ENCODE measurements at regions not wholly inside any gene's neighbourhood (a gene's known extent, or its start where the extent isn't known, plus 50 kb on each side); places are given as distances from the start of the nearest gene placed in this dataset.
"Not testable (repeated sequence)": the region's sequence is repeated elsewhere in the genome, so short reads cannot be mapped to it uniquely, and the experiment has no call there.

- DNase-seq: no peak
Measured at GRCh38 chr9:6160579-6160978, 55.0 kb upstream of the IL33 start.

- DNase-seq: no peak
Measured at GRCh38 chr9:6153425-6153824, 62.2 kb upstream of the IL33 start.

GRCh38 chr9:6152788-6153187 lies 62.8 kb upstream of the IL33 start:
- no peak for DNase-seq

GRCh38 chr9:6150483-6150882 lies 65.1 kb upstream of the IL33 start:
- no peak for DNase-seq

GRCh38 chr9:6149315-6149714 lies 66.3 kb upstream of the IL33 start:
- no peak for DNase-seq

GRCh38 chr9:6147846-6148245 lies 67.8 kb upstream of the IL33 start:
- no peak for DNase-seq

- no peak for DNase-seq
Measured at GRCh38 chr9:6144947-6145346, 70.7 kb upstream of the IL33 start.

- no peak for DNase-seq
Measured at GRCh38 chr9:6142799-6143454, 72.7 kb upstream of the IL33 start.

- not testable (repeated sequence) for DNase-seq
Measured at GRCh38 chr9:6135780-6136179, 79.8 kb upstream of the IL33 start.

- DNase-seq: no peak
Measured at GRCh38 chr9:6134661-6135180, 80.9 kb upstream of the IL33 start.

GRCh38 chr9:6133346-6134063 lies 82.1 kb upstream of the IL33 start:
- DNase-seq: no peak

- no peak for DNase-seq
Measured at GRCh38 chr9:6132650-6133049, 83.0 kb upstream of the IL33 start.

- no peak for DNase-seq
Measured at GRCh38 chr9:6128030-6128429, 87.6 kb upstream of the IL33 start.

GRCh38 chr9:6126377-6126776 lies 89.2 kb upstream of the IL33 start:
- no peak for DNase-seq

GRCh38 chr9:6123416-6123815 lies 92.2 kb upstream of the IL33 start:
- DNase-seq: no peak

- no peak for DNase-seq
Measured at GRCh38 chr9:6121707-6122106, 93.9 kb upstream of the IL33 start.

- no peak for DNase-seq
Measured at GRCh38 chr9:6114424-6114823, 99.0 kb upstream of the RANBP6 start.

- no peak for DNase-seq
Measured at GRCh38 chr9:6113819-6114218, 98.4 kb upstream of the RANBP6 start.

- DNase-seq: no peak
Measured at GRCh38 chr9:6113312-6113711, 97.9 kb upstream of the RANBP6 start.

GRCh38 chr9:6109986-6110385 lies 94.6 kb upstream of the RANBP6 start:
- no peak for DNase-seq

- DNase-seq: no peak
Measured at GRCh38 chr9:6109571-6109970, 94.1 kb upstream of the RANBP6 start.

GRCh38 chr9:6106711-6107339 lies 91.4 kb upstream of the RANBP6 start:
- DNase-seq: no peak

GRCh38 chr9:6105738-6106137 lies 90.3 kb upstream of the RANBP6 start:
- no peak for DNase-seq

GRCh38 chr9:6104406-6104805 lies 89.0 kb upstream of the RANBP6 start:
- not testable (repeated sequence) for DNase-seq
